ENCODE measurements at regions not wholly inside any gene's neighbourhood (a gene's known extent, or its start where the extent isn't known, plus 50 kb on each side); places are given as distances from the start of the nearest gene placed in this dataset.

DNA sequence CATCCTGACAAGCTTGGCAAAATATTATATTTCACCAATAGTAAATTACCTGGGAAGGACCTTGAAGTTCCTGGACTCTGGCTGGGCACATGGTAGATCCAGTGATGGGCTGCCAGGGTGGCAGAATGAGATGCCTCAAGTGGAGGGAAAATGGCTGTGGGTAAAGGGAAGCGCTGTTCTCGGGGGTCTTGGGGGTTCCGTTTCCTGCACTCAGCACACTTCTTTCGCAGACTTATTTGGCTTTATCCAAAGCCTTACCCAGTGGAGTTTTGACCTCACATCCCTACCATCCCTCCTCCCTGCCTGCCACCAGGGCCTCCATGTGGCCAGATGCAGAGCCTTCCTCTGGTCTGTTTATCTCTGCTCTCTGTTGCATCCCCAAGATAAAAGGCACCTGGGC lies 654.9 kb upstream of the HS6ST1 start:
- Histone ChIP-seq H3K9me3 (replicated peaks; ENCODE audit: control insufficient read depth, insufficient read depth, low read length) (peaks cover 4% of the 10 kb centered on the region), H3K36me3 (ENCODE audit: control insufficient read depth in 2 of 2, extremely low read depth in 1 of 2, insufficient read depth in 2 of 2, low read length in 2 of 2) (no peaks in the 10 kb centered on the region), H3K27ac (ENCODE audit: insufficient read depth, low read depth, low read length) (no peak overlapping the region), H4K20me1 (replicated peaks; ENCODE audit: control insufficient read depth, extremely low read depth, insufficient read depth, low read length) (no peaks in the 10 kb centered on the region), H3K9ac (replicated peaks; ENCODE audit: extremely low read depth, insufficient read depth, low read length) (no peak overlapping the region), H3K4me1 (ENCODE audit: control insufficient read depth, extremely low read depth, insufficient read depth, low read length) (no peaks in the 10 kb centered on the region), H2AFZ (ENCODE audit: low read depth, low read length) (no peak overlapping the region), H3K27me3 (ENCODE audit: control insufficient read depth in 2 of 2, insufficient read depth in 2 of 2, low read length in 2 of 2) (no peaks in the 10 kb centered on the region), H3K4me3 (replicated peaks in 1 of 3; ENCODE audit: insufficient read depth in 1 of 3, low read depth in 1 of 3, low read length in 3 of 3) (no peak overlapping the region), H3K79me2 (ENCODE audit: control insufficient read depth, insufficient read depth, low read length) (no peaks in the 10 kb centered on the region), H3K9me1 (replicated peaks; ENCODE audit: control insufficient read depth, extremely low read depth, insufficient read depth, low read length) (no peaks in the 10 kb centered on the region), H3K4me2 (ENCODE audit: insufficient read depth, low read length) (no peak overlapping the region)
- dilution Hi-C loops (cut with MboI; ENCODE audit: extremely low pct_ligation_motif_present, low sequenced_read_pairs) = no loop called here
- no TSS peak for BruUV-seq (replicated peaks)
- intact Hi-C loops (cut with micrococcal nuclease) = no loop called here
- CTCF ChIA-PET = no interaction called here
- TF ChIP-seq FOS (IDR thresholded peaks at IDR 0.05; ENCODE audit: borderline replicate concordance, insufficient read depth, low read length) (no peak), POLR2A (IDR thresholded peaks at IDR 0.05; ENCODE audit: low read depth, low read length) (no peak), JUN (IDR thresholded peaks at IDR 0.05; ENCODE audit: borderline replicate concordance, insufficient read depth, insufficient read length, low read depth) (no peak), GATA2 (IDR thresholded peaks at IDR 0.05; ENCODE audit: insufficient read depth, insufficient read length, low read depth, low read length) (no peak), POLR2AphosphoS5 (IDR thresholded peaks at IDR 0.05; ENCODE audit: insufficient read depth, low read depth, low read length) (no peak), EZH2 (IDR thresholded peaks at IDR 0.05; ENCODE audit: borderline replicate concordance, low read depth, low read length, severe bottlenecking) (no peak), MYC (IDR thresholded peaks at IDR 0.05; ENCODE audit: low read depth, low read length) (no peak)
- TF ChIP-seq, protein P1, sequence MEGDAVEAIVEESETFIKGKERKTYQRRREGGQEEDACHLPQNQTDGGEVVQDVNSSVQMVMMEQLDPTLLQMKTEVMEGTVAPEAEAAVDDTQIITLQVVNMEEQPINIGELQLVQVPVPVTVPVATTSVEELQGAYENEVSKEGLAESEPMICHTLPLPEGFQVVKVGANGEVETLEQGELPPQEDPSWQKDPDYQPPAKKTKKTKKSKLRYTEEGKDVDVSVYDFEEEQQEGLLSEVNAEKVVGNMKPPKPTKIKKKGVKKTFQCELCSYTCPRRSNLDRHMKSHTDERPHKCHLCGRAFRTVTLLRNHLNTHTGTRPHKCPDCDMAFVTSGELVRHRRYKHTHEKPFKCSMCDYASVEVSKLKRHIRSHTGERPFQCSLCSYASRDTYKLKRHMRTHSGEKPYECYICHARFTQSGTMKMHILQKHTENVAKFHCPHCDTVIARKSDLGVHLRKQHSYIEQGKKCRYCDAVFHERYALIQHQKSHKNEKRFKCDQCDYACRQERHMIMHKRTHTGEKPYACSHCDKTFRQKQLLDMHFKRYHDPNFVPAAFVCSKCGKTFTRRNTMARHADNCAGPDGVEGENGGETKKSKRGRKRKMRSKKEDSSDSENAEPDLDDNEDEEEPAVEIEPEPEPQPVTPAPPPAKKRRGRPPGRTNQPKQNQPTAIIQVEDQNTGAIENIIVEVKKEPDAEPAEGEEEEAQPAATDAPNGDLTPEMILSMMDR (IDR thresholded peaks at IDR 0.05; ENCODE audit: extremely low read depth in 1 of 2, insufficient read depth in 1 of 2, low read depth in 1 of 2, low read length in 2 of 2) = no peak
- TF ChIP-seq, protein P2, sequence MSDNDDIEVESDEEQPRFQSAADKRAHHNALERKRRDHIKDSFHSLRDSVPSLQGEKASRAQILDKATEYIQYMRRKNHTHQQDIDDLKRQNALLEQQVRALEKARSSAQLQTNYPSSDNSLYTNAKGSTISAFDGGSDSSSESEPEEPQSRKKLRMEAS (IDR thresholded peaks at IDR 0.05; ENCODE audit: insufficient read depth, insufficient read length) = no peak
- POLR2A ChIA-PET = no interaction called here
- FAIRE-seq (no peak), DNase-seq (ENCODE audit: low read depth, low spot score) (no peak)
